Uterus (tissue), 3 donors: ENCODE measurements at regions not wholly inside any gene's neighbourhood (a gene's known extent, or its start where the extent isn't known, plus 50 kb on each side); places are given as distances from the start of the nearest gene placed in this dataset.

Source experiments
- DNase-seq, 2 donors: peaks; one replicate each; pipeline ENCODE4 v3.0.0-alpha.2; 2019 to 2020
- H3K27ac ChIP-seq, 2 donors: fragments of 200-600 bp; sonication (generic); 1 replicate in 1 of 2; 2 replicates in 1 of 2; pipeline ENCODE4 v1.5.1; 2016 to 2018
- H3K27me3 ChIP-seq, 2 donors: fragments of 200-600 bp; sonication (generic); one replicate each; pipeline ENCODE4 v1.5.1; 2018 to 2019; ENCODE audit warnings: control low read depth in 1 of 2
- H3K36me3 ChIP-seq, 2 donors: fragments of 200-600 bp; sonication (generic); one replicate each; pipeline ENCODE4 v1.5.1; 2019; ENCODE audit warnings: control low read depth in 1 of 2
- H3K4me1 ChIP-seq, 2 donors: fragments of 200-600 bp; sonication (generic); one replicate each; pipeline ENCODE4 v1.5.1; 2018 to 2019; ENCODE audit warnings: control low read depth in 1 of 2
- H3K4me3 ChIP-seq, 2 donors: fragments of 200-600 bp; sonication (generic); 1 replicate in 1 of 2; 2 replicates in 1 of 2; pipeline ENCODE4 v1.5.1; 2018 to 2019; ENCODE audit warnings: mild to moderate bottlenecking in 1 of 2
- H3K9me3 ChIP-seq, 2 donors: fragments of 200-600 bp; sonication (generic); one replicate each; pipeline ENCODE4 v1.5.1; 2019; ENCODE audit warnings: control low read depth in 1 of 2
- CTCF ChIP-seq, 4 experiments: fragments of 200-600 bp in 2 of 4; fragments of 450-650 bp in 2 of 4; sonication (generic) in 2 of 4; IDR thresholded peaks; one replicate each; pipeline ENCODE4 v1.5.1; 2016 to 2019; ENCODE audit warnings: antibody characterized with exemption in 4 of 4, mild to moderate bottlenecking in 2 of 4, moderate library complexity in 1 of 4
- POLR2A ChIP-seq, 2 donors: fragments of 450-650 bp; IDR thresholded peaks; one replicate each; pipeline ENCODE4 v1.6.1; 2016; ENCODE audit warnings: antibody characterized with exemption in 2 of 2, mild to moderate bottlenecking in 1 of 2, moderate library complexity in 1 of 2
- intact Hi-C: fragments of 100-400 bp; cut with DNase I; formaldehyde crosslinking; loops from one replicate; pipeline ENCODE4 v1.15.1; 2023; ENCODE audit warnings: low total_unique reads
- donor health status: DM: yes; HTN: yes; CAD: no.

GRCh38 chr12:59867689-59868088 lies 271.9 kb downstream of the SLC16A7 start:
- intact Hi-C loops: no loop called here
- H3K4me3 ChIP-seq: no peak overlapping the region
- no peaks in the 10 kb centered on the region for H3K36me3 ChIP-seq
- TF ChIP-seq POLR2A (IDR thresholded peaks at IDR 0.05): no peak
- TF ChIP-seq CTCF (IDR thresholded peaks at IDR 0.05): no peak
- no peak for DNase-seq
- no peaks in the 10 kb centered on the region for H3K4me1 ChIP-seq
- no peaks in the 10 kb centered on the region for H3K9me3 ChIP-seq
- H3K27me3 ChIP-seq: no peaks in the 10 kb centered on the region
- H3K27ac ChIP-seq: no peak overlapping the region

- intact Hi-C loops: no loop called here
- no peak for TF ChIP-seq CTCF (IDR thresholded peaks at IDR 0.05)
- no peak for TF ChIP-seq POLR2A (IDR thresholded peaks at IDR 0.05)
Measured at GRCh38 chr12:59871779-59872178, 275.9 kb downstream of the SLC16A7 start.

GRCh38 chr12:59873136-59873535 lies 277.3 kb downstream of the SLC16A7 start:
- no peak overlapping the region for H3K27ac ChIP-seq
- H3K4me1 ChIP-seq: no peaks in the 10 kb centered on the region
- H3K36me3 ChIP-seq: no peaks in the 10 kb centered on the region
- intact Hi-C loops: no loop called here
- no peaks in the 10 kb centered on the region for H3K9me3 ChIP-seq
- no peak for TF ChIP-seq CTCF (IDR thresholded peaks at IDR 0.05)
- no peak for TF ChIP-seq POLR2A (IDR thresholded peaks at IDR 0.05)
- no peak for DNase-seq
- H3K4me3 ChIP-seq: no peak overlapping the region
- H3K27me3 ChIP-seq: no peaks in the 10 kb centered on the region

More at GRCh38 chr12:59871779-59872178, 275.9 kb downstream of the SLC16A7 start:
- no peaks in the 10 kb centered on the region for H3K4me1 ChIP-seq
- no peaks in the 10 kb centered on the region for H3K27me3 ChIP-seq
- no peak overlapping the region for H3K4me3 ChIP-seq
- no peak overlapping the region for H3K27ac ChIP-seq
- no peaks in the 10 kb centered on the region for H3K36me3 ChIP-seq
- H3K9me3 ChIP-seq: no peaks in the 10 kb centered on the region
- DNase-seq: no peak

- H3K27ac ChIP-seq: no peak overlapping the region
- intact Hi-C loops: no loop called here
- no peak for DNase-seq
- no peak overlapping the region for H3K4me3 ChIP-seq
- H3K36me3 ChIP-seq: no peaks in the 10 kb centered on the region
- TF ChIP-seq CTCF (IDR thresholded peaks at IDR 0.05) (no peak), POLR2A (IDR thresholded peaks at IDR 0.05) (no peak)
- H3K9me3 ChIP-seq: no peaks in the 10 kb centered on the region
- no peaks in the 10 kb centered on the region for H3K27me3 ChIP-seq
- no peaks in the 10 kb centered on the region for H3K4me1 ChIP-seq
Measured at GRCh38 chr12:59874781-59875180, 279.0 kb downstream of the SLC16A7 start.

- Histone ChIP-seq H3K27me3 (no peaks in the 10 kb centered on the region), H3K36me3 (no peaks in the 10 kb centered on the region), H3K4me1 (no peaks in the 10 kb centered on the region), H3K27ac (no peak overlapping the region), H3K9me3 (no peaks in the 10 kb centered on the region), H3K4me3 (no peak overlapping the region)
- no peak for DNase-seq
- intact Hi-C loops: no loop called here
- TF ChIP-seq CTCF (IDR thresholded peaks at IDR 0.05): no peak
- TF ChIP-seq POLR2A (IDR thresholded peaks at IDR 0.05): no peak
Measured at GRCh38 chr12:59886131-59886733, 290.4 kb downstream of the SLC16A7 start.
